OCI-LY7 (cell line): ENCODE measurements at regions not wholly inside any gene's neighbourhood (a gene's known extent, or its start where the extent isn't known, plus 50 kb on each side); places are given as distances from the start of the nearest gene placed in this dataset.

Source experiments
- BruUV-seq: library from RNA; stranded (reverse); fragments of 400-500 nt; replicated peaks from 2 replicates; lab custom pipeline; 2021; lab: Mats Ljungman, UMichigan
- CTCF ChIA-PET: fragments of 300-600 bp; sonication (Branson Sonifier 250); formaldehyde crosslinking; loops from one replicate; lab custom pipeline; 2022; ENCODE audit warnings: antibody characterized with exemption; ENCODE audit not compliant: unreplicated experiment; lab: Charles Lee
- POLR2A ChIA-PET: fragments of 300-600 bp; sonication (Branson Sonifier 250); formaldehyde crosslinking; loops from one replicate; lab custom pipeline; 2022; ENCODE audit warnings: antibody characterized with exemption; lab: Charles Lee
- DNase-seq: peaks from one replicate; pipeline ENCODE4 v3.0.0-alpha.2; 2015; ENCODE audit warnings: low spot score
- H2AFZ ChIP-seq: fragments of 200-600 bp; sonication (generic), shearing (Covaris generic); 2 replicates; pipeline ENCODE4 v1.6.1; 2014; ENCODE audit warnings: mild to moderate bottlenecking, antibody characterized with exemption, low read length, moderate library complexity
- H3K27ac ChIP-seq: fragments of 200-600 bp; sonication (generic); 2 replicates; pipeline ENCODE4 v1.5.1; 2014; ENCODE audit warnings: mixed run types, low read depth, mild to moderate bottlenecking, moderate library complexity, low read length, inconsistent platforms; ENCODE audit not compliant: poor library complexity, severe bottlenecking
- H3K36me3 ChIP-seq: fragments of 200-600 bp; sonication (generic); 2 replicates; pipeline ENCODE4 v1.6.1; 2014; ENCODE audit warnings: mild to moderate bottlenecking, antibody characterized with exemption, low read length, moderate library complexity, mixed read lengths; ENCODE audit not compliant: insufficient read depth
- H3K4me1 ChIP-seq: fragments of 200-600 bp; sonication (generic); 2 replicates; pipeline ENCODE4 v1.5.1; 2014; ENCODE audit warnings: mild to moderate bottlenecking, low read length; ENCODE audit not compliant: insufficient read depth, poor library complexity, severe bottlenecking
- H3K4me2 ChIP-seq: fragments of 200-600 bp; sonication (generic); 2 replicates; pipeline ENCODE4 v1.6.1; 2014; ENCODE audit warnings: mild to moderate bottlenecking, low read length
- H3K4me3 ChIP-seq: fragments of 200-600 bp; sonication (generic); 2 replicates; pipeline ENCODE4 v1.5.1; 2014; ENCODE audit warnings: mild to moderate bottlenecking, low read depth, low read length; ENCODE audit not compliant: poor library complexity, severe bottlenecking
- H3K79me2 ChIP-seq: fragments of 200-600 bp; sonication (generic); 2 replicates; pipeline ENCODE4 v1.6.1; 2016; ENCODE audit warnings: low read depth, mild to moderate bottlenecking, low read length, moderate library complexity, mixed read lengths; ENCODE audit not compliant: insufficient read depth
- H3K9me2 ChIP-seq: fragments of 200-600 bp; sonication (generic); 2 replicates; pipeline ENCODE4 v1.6.1; 2016; ENCODE audit warnings: mild to moderate bottlenecking, low read length, mixed read lengths; ENCODE audit not compliant: insufficient read depth
- H3K9me3 ChIP-seq: fragments of 200-600 bp; sonication (generic); 2 replicates; pipeline ENCODE4 v1.6.1; 2014; ENCODE audit warnings: mild to moderate bottlenecking, mixed run types, low read length, mixed read lengths
- H4K20me1 ChIP-seq: fragments of 200-600 bp; sonication (generic); 2 replicates; pipeline ENCODE4 v1.6.1; 2014; ENCODE audit warnings: mild to moderate bottlenecking, antibody characterized with exemption, low read length, moderate library complexity, mixed read lengths; ENCODE audit not compliant: insufficient read depth
- EZH2phosphoT487 ChIP-seq: fragments of 200-600 bp; sonication (generic); IDR thresholded peaks from 2 replicates; pipeline ENCODE4 v1.6.1; 2018; ENCODE audit warnings: low read depth, borderline replicate concordance, mild to moderate bottlenecking, mixed run types, antibody characterized with exemption, low read length, moderate library complexity, mixed read lengths
- intact Hi-C: fragments of 100-400 bp; cut with micrococcal nuclease; formaldehyde crosslinking; loops from one replicate; pipeline ENCODE4 v1.10.0; 2022; ENCODE audit not compliant: unreplicated experiment
- TF ChIP-seq, protein P1 (sequence below): fragments of 200-600 bp; sonication (generic); conservative IDR thresholded peaks from 2 replicates; pipeline ENCODE4 v1.5.1; 2014; ENCODE audit warnings: mild to moderate bottlenecking, antibody characterized with exemption, low read length, moderate library complexity, mixed read lengths

DNA sequence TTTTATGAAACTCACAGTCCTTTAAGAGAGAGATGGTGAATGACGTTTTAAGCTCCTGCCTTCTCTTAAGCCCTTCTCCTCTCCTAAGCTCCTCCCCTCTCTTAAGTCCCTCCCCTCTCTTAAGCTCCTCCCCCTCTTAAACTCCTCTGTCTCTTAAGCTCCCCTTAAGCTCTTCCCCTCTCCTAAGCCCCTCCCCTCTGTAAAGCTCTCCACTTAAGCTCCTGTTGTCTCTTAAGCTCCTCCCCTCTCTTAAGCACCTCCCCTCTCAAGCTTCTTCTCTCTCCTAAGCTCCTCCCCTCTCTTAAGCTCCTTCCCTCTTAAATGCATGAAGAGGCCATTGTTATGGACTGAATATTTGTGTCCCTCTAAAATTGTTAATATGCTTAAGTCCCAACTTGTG lies 1180.6 kb upstream of the AUTS2 start:
- BruUV-seq: no TSS peak
- ChIA-PET CTCF (no interaction called here), POLR2A (interaction anchor here (0.6 kb wide), 1 partner anchor 151 kb away, joined by 3 read pairs; no protein-coding TSS in a partner anchor)
- peak; percentile 38 for DNase-seq
- Histone ChIP-seq H3K4me1 (no peaks in the 10 kb centered on the region), H2AFZ (no peak overlapping the region), H3K79me2 (no peaks in the 10 kb centered on the region), H3K9me3 (no peaks in the 10 kb centered on the region), H3K4me2 (no peak overlapping the region), H3K36me3 (no peaks in the 10 kb centered on the region), H3K9me2 (no peaks in the 10 kb centered on the region), H3K27ac (no peak overlapping the region), H3K4me3 (no peak overlapping the region), H4K20me1 (no peaks in the 10 kb centered on the region)
- intact Hi-C loops: no loop called here
- TF ChIP-seq, protein P1, sequence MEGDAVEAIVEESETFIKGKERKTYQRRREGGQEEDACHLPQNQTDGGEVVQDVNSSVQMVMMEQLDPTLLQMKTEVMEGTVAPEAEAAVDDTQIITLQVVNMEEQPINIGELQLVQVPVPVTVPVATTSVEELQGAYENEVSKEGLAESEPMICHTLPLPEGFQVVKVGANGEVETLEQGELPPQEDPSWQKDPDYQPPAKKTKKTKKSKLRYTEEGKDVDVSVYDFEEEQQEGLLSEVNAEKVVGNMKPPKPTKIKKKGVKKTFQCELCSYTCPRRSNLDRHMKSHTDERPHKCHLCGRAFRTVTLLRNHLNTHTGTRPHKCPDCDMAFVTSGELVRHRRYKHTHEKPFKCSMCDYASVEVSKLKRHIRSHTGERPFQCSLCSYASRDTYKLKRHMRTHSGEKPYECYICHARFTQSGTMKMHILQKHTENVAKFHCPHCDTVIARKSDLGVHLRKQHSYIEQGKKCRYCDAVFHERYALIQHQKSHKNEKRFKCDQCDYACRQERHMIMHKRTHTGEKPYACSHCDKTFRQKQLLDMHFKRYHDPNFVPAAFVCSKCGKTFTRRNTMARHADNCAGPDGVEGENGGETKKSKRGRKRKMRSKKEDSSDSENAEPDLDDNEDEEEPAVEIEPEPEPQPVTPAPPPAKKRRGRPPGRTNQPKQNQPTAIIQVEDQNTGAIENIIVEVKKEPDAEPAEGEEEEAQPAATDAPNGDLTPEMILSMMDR: no peak
- TF ChIP-seq EZH2phosphoT487: no peak

DNA sequence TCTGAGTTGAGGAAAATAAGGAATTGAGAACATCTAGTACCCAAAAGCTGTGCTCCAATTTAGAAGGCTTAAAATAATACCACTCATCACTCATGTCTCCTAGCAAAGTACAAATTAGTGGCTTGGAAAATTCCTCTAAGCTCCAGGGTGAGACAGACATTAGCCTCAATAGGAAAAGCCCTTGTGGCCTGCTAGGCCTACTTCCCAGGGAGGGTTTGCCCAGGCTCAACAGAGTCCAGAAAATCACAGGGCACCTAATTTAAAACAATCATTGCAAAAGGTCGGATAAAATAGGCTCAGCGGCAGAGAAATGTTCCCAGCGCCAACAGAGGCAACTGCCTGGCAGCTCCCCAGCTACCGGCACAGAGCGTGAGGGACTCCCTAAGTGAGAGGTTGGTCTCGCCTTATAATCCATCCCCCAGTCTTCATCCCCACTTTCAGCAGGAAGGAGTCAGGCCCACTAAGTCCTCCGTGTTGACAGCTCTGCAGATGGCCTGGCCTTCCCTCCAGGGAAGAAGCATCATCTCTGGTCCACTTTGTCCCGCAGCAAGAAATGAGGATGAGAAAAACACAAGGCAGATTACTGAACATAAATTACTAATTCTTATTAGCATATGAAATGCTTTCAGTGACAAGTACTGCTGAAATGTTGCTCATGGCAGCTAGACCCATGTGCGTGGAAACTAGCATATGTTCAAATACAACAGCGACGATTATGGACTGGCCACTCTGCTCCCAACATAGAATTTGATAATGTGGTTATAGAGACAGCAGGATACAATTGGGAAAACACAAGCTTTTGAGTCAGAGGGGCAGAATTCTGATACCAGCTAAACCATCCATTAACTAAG lies 1177.7 kb upstream of the AUTS2 start:
- ChIA-PET CTCF (no interaction called here), POLR2A (no interaction called here)
- no peaks in the 10 kb centered on the region for H3K9me2 ChIP-seq
- intact Hi-C loops: no loop called here
- H3K4me1 ChIP-seq: no peaks in the 10 kb centered on the region
- H3K36me3 ChIP-seq: no peaks in the 10 kb centered on the region
- H2AFZ ChIP-seq: no peak overlapping the region
- no TSS peak for BruUV-seq
- no peak for TF ChIP-seq EZH2phosphoT487
- TF ChIP-seq, protein P1: no peak
- no peak for DNase-seq
- H3K9me3 ChIP-seq: no peaks in the 10 kb centered on the region
- no peak overlapping the region for H3K4me3 ChIP-seq
- no peaks in the 10 kb centered on the region for H3K79me2 ChIP-seq
- H4K20me1 ChIP-seq: no peaks in the 10 kb centered on the region
- H3K27ac ChIP-seq: no peak overlapping the region
- no peak overlapping the region for H3K4me2 ChIP-seq

DNA sequence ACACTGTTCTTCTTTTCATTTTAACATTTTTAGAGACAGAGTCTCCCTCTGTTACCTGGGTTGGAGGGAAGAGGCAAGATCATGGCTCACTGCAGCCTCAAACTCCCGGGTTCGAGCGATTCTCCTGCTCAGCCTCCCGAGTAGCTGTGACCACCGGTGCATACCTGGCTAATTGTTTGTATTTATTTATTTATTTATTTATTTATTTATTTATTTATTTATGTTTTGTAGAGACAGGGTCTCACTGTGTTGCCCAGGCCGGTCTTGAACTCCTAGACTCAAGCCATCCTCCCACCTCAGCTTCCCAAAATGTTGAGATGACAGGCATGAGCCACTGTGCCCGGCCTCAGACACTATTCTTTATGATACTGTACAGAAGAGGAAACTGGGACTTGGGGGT lies 1176.6 kb upstream of the AUTS2 start:
- Histone ChIP-seq H2AFZ (no peak overlapping the region), H3K27ac (no peak overlapping the region), H3K4me2 (no peak overlapping the region), H3K9me2 (no peaks in the 10 kb centered on the region), H3K36me3 (no peaks in the 10 kb centered on the region), H3K4me1 (no peaks in the 10 kb centered on the region), H4K20me1 (no peaks in the 10 kb centered on the region), H3K79me2 (no peaks in the 10 kb centered on the region), H3K9me3 (no peaks in the 10 kb centered on the region), H3K4me3 (no peak overlapping the region)
- no peak for TF ChIP-seq EZH2phosphoT487
- TF ChIP-seq, protein P1: no peak
- intact Hi-C loops: no loop called here
- ChIA-PET POLR2A (no interaction called here), CTCF (no interaction called here)
- no peak for DNase-seq
- no TSS peak for BruUV-seq
